ENCODE measurements at regions not wholly inside any gene's neighbourhood (a gene's known extent, or its start where the extent isn't known, plus 50 kb on each side); places are given as distances from the start of the nearest gene placed in this dataset.

DNA sequence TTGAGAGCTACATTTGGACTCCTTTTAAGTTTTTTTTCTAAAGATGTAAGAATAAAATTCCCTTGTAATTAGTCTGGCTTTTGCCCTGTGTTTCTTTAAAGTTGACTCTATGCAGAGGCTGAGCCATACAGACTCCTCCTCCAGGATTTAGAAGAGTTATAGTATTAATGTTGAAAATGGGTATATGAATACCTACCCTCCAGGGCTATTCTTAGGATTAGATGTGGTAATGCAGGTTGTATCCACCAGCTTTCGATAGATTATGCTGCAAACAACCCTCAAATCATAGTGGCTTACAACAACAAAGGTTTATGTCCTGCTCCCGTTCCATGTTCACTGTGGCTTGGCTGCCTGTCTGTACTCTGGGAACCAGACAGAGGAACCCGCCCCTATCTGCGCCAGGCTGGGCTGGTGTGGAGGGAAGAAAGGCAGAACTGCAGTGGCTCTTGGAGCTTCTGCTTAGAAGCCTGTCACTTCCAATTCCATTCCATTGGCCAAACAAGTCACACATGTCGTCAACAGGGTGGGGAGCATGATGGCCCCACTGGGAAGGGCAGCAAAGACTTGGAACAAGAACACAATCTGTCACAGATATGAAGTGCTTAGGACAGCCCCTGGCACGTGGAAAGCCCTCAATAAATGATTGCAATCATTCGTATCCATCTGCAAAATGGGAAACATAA lies 290.8 kb downstream of the FOXO1 start:
- DNase-seq (no peak), ATAC-seq (no peak)
- H3K4me1 Mint-ChIP-seq = peaks cover 25 to 65% (median 55%) of the 10 kb centered on the region in 7 donors
- CTCF ChIA-PET = interaction anchor here (0.9 kb wide), 2 partner anchors 14 to 306 kb away, joined by 3 read pairs; no protein-coding TSS in a partner anchor
- no peaks in the 10 kb centered on the region for H3K27me3 Mint-ChIP-seq
- peaks cover 0 to 15% (median 0%) of the 10 kb centered on the region in 5 donors for H3K36me3 Mint-ChIP-seq
- Histone ChIP-seq H3K4me3 (ENCODE audit: low read length) (no peak overlapping the region), H3K9me3 (ENCODE audit: control insufficient read depth in 2 of 3, low read length in 3 of 3) (no peaks in the 10 kb centered on the region), H3K27ac (ENCODE audit: low read depth, low read length) (no peak overlapping the region), H3K4me1 (ENCODE audit: control insufficient read depth in 2 of 2, insufficient read depth in 2 of 2, low read length in 2 of 2) (peaks cover 8 to 20% of the 10 kb centered on the region in 2 donors), H3K36me3 (ENCODE audit: control insufficient read depth in 2 of 3, insufficient read depth in 3 of 3, low read length in 3 of 3) (no peaks in the 10 kb centered on the region), H3K27me3 (ENCODE audit: control insufficient read depth in 2 of 2, insufficient read depth in 2 of 2, low read length in 2 of 2) (no peaks in the 10 kb centered on the region)
- H3K27ac Mint-ChIP-seq = peak overlapping the region in 1 of 9 donors; percentile 15
- H3K4me3 Mint-ChIP-seq = no peak overlapping the region
- H3K9me3 Mint-ChIP-seq = peaks cover 0 to 10% (median 5%) of the 10 kb centered on the region in 11 donors
- POLR2A ChIA-PET = no interaction called here
- intact Hi-C loops (cut with micrococcal nuclease) = no loop called here

- POLR2A ChIA-PET = interaction anchor here (0.6 kb wide), 1 partner anchor 13 kb away, joined by 4 read pairs; no protein-coding TSS in a partner anchor
- CTCF ChIA-PET = no interaction called here
Observed at GRCh38 chr13:40376296-40376849, 290.1 kb downstream of the FOXO1 start.

DNA sequence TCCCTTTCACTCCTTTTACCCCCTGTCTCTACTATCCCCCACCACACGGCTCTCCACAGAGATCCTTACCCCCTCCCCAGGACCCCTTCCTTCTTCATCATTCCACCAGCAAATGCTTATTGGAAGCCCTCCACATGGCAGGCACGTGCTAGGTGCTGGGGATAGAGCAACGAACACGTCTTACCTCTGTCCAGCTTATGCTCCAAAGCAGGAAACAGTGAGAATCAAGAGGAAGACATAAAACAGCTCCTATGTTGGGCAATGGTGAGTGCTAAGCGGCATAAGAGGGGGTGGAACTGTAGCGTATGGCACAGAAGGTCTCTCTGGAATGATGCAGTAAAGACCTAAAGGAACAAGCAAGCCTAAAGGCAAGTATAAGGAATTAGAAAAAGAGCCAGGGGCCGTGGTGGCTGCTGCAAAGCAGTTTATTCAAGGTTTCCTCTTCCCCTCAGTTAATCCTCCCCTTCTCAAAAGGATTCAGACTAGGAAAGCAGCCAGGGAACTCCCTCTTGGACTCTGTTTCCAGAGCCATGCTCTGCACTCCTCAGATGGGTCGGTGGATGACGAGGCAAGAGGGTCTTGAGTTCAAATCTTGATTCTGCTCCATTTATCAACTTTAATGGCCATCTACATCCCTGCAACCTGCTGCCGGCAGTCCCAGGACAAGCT lies 289.4 kb downstream of the FOXO1 start:
- no peak overlapping the region for H3K27ac ChIP-seq (ENCODE audit: low read depth, low read length)
- intact Hi-C loops (cut with micrococcal nuclease) = no loop called here
- no peaks in the 10 kb centered on the region for H3K36me3 ChIP-seq (ENCODE audit: control insufficient read depth in 2 of 3, insufficient read depth in 3 of 3, low read length in 3 of 3)
- peaks cover 8 to 9% of the 10 kb centered on the region in 2 donors for H3K4me1 ChIP-seq (ENCODE audit: control insufficient read depth in 2 of 2, insufficient read depth in 2 of 2, low read length in 2 of 2)
- no peaks in the 10 kb centered on the region for H3K27me3 ChIP-seq (ENCODE audit: control insufficient read depth in 2 of 2, insufficient read depth in 2 of 2, low read length in 2 of 2)
- no peak overlapping the region for H3K4me3 ChIP-seq (ENCODE audit: low read length)
- no peaks in the 10 kb centered on the region for H3K27me3 Mint-ChIP-seq
- H3K27ac Mint-ChIP-seq = peak overlapping the region in 2 of 9 donors; percentile 25 to 80
- CTCF ChIA-PET = no interaction called here
- H3K9me3 Mint-ChIP-seq = peaks cover 0 to 10% (median 5%) of the 10 kb centered on the region in 11 donors
- peaks cover 0 to 13% (median 0%) of the 10 kb centered on the region in 5 donors for H3K36me3 Mint-ChIP-seq
- no peaks in the 10 kb centered on the region for H3K9me3 ChIP-seq (ENCODE audit: control insufficient read depth in 2 of 3, low read length in 3 of 3)
- no peak overlapping the region for H3K4me3 Mint-ChIP-seq
- peaks cover 25 to 54% (median 41%) of the 10 kb centered on the region in 7 donors for H3K4me1 Mint-ChIP-seq
- ATAC-seq (no peak), DNase-seq (no peak)
- POLR2A ChIA-PET = interaction anchor here (0.6 to 0.8 kb wide), 2 partner anchors 9 to 12 kb away, joined by 3 to 4 read pairs; no protein-coding TSS in a partner anchor

More at GRCh38 chr13:40376296-40376849, 290.1 kb downstream of the FOXO1 start:
- no peaks in the 10 kb centered on the region for H3K27me3 ChIP-seq (ENCODE audit: control insufficient read depth in 2 of 2, insufficient read depth in 2 of 2, low read length in 2 of 2)
- peaks cover 8 to 13% of the 10 kb centered on the region in 2 donors for H3K4me1 ChIP-seq (ENCODE audit: control insufficient read depth in 2 of 2, insufficient read depth in 2 of 2, low read length in 2 of 2)
- no peak overlapping the region for H3K4me3 Mint-ChIP-seq
- H3K4me1 Mint-ChIP-seq = peaks cover 25 to 60% (median 47%) of the 10 kb centered on the region in 7 donors
- DNase-seq = no peak
- no peak overlapping the region for H3K4me3 ChIP-seq (ENCODE audit: low read length)
- H3K27me3 Mint-ChIP-seq = no peaks in the 10 kb centered on the region
- H3K9me3 ChIP-seq (ENCODE audit: control insufficient read depth in 2 of 3, low read length in 3 of 3) = no peaks in the 10 kb centered on the region
- intact Hi-C loops (cut with micrococcal nuclease) = no loop called here
- no peaks in the 10 kb centered on the region for H3K36me3 ChIP-seq (ENCODE audit: control insufficient read depth in 2 of 3, insufficient read depth in 3 of 3, low read length in 3 of 3)
- H3K36me3 Mint-ChIP-seq = peaks cover 0 to 14% (median 0%) of the 10 kb centered on the region in 5 donors
- peaks cover 0 to 10% (median 5%) of the 10 kb centered on the region in 11 donors for H3K9me3 Mint-ChIP-seq
- H3K27ac ChIP-seq (ENCODE audit: low read depth, low read length) = no peak overlapping the region
- ATAC-seq = no peak
- H3K27ac Mint-ChIP-seq = peak overlapping the region in 1 of 9 donors; percentile 15

DNA sequence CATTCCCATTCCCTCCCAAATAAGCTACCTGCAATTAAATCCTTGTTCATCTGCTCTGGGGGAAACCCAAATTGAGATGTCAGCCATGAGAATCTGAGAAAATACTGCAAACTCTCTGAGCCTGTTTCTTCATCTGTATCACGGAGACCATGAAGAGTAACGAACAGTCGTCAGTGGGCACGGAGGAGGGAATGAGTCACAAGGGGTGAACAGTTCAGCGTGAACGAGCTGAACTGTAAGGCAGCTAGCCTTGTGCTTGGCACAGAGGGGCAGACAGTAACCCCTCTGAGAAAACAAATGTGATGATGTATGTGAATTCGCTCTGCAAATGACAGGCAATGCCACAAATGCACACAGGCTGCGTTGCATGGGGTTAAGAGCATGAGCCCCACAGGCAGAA lies 288.7 kb downstream of the FOXO1 start:
- H3K27ac ChIP-seq (ENCODE audit: low read depth, low read length) = no peak overlapping the region
- H3K4me3 ChIP-seq (ENCODE audit: low read length) = no peak overlapping the region
- peaks cover 8 to 9% of the 10 kb centered on the region in 2 donors for H3K4me1 ChIP-seq (ENCODE audit: control insufficient read depth in 2 of 2, insufficient read depth in 2 of 2, low read length in 2 of 2)
- H3K9me3 ChIP-seq (ENCODE audit: control insufficient read depth in 2 of 3, low read length in 3 of 3) = no peaks in the 10 kb centered on the region
- POLR2A ChIA-PET = interaction anchor here (0.8 kb wide), 1 partner anchor 10 kb away, joined by 3 read pairs; no protein-coding TSS in a partner anchor
- H3K27me3 ChIP-seq (ENCODE audit: control insufficient read depth in 2 of 2, insufficient read depth in 2 of 2, low read length in 2 of 2) = no peaks in the 10 kb centered on the region
- H3K27me3 Mint-ChIP-seq = no peaks in the 10 kb centered on the region
- H3K27ac Mint-ChIP-seq = peak overlapping the region in 1 of 9 donors; percentile 7
- no peaks in the 10 kb centered on the region for H3K36me3 ChIP-seq (ENCODE audit: control insufficient read depth in 2 of 3, insufficient read depth in 3 of 3, low read length in 3 of 3)
- no peak for ATAC-seq
- intact Hi-C loops (cut with micrococcal nuclease) = no loop called here
- H3K4me3 Mint-ChIP-seq = no peak overlapping the region
- H3K4me1 Mint-ChIP-seq = peaks cover 25 to 51% (median 40%) of the 10 kb centered on the region in 7 donors
- no peak for DNase-seq
- peaks cover 0 to 13% (median 0%) of the 10 kb centered on the region in 5 donors for H3K36me3 Mint-ChIP-seq
- peaks cover 0 to 10% (median 5%) of the 10 kb centered on the region in 11 donors for H3K9me3 Mint-ChIP-seq
- CTCF ChIA-PET = no interaction called here

DNA sequence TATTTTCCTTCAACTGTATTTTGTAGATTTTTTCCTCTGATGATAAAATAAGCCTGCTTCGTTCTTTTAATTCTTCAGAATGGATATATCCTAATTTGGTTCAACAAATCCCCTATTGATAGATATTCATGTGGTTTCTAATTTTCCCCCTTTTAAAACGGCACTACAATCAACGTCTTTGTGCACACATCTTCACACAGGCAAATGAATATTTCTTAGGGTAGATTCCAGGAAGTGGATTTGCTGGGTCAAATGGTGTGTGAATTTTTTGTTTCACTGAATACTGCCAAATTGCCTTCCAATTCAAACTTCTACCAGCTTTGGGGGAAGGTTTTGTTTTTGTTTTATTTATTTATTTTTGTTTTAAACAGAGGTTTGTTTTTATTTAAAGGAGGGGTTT lies 287.2 kb downstream of the FOXO1 start:
- ATAC-seq = no peak

GRCh38 chr13:40379794-40380578 lies 286.5 kb downstream of the FOXO1 start:
- POLR2A ChIA-PET = interaction anchor here (0.6 to 1.5 kb wide), 2 partner anchors 9 to 12 kb away, joined by 3 to 5 read pairs; no protein-coding TSS in a partner anchor
- peaks cover 0 to 5% (median 0%) of the 10 kb centered on the region in 5 donors for H3K36me3 Mint-ChIP-seq
- ATAC-seq (no peak), DNase-seq (no peak)
- peaks cover 0 to 4% (median 0%) of the 10 kb centered on the region in 11 donors for H3K9me3 Mint-ChIP-seq
- H3K27me3 Mint-ChIP-seq = no peaks in the 10 kb centered on the region
- H3K4me1 Mint-ChIP-seq = peaks cover 11 to 42% (median 35%) of the 10 kb centered on the region in 7 donors
- H3K36me3 ChIP-seq (ENCODE audit: control insufficient read depth in 2 of 3, insufficient read depth in 3 of 3, low read length in 3 of 3) = no peaks in the 10 kb centered on the region
- peaks cover 0 to 8% of the 10 kb centered on the region in 2 donors for H3K4me1 ChIP-seq (ENCODE audit: control insufficient read depth in 2 of 2, insufficient read depth in 2 of 2, low read length in 2 of 2)
- peak overlapping the region in 2 of 9 donors; percentile 11 to 36 for H3K27ac Mint-ChIP-seq
- intact Hi-C loops (cut with micrococcal nuclease) = no loop called here
- H3K27me3 ChIP-seq (ENCODE audit: control insufficient read depth in 2 of 2, insufficient read depth in 2 of 2, low read length in 2 of 2) = no peaks in the 10 kb centered on the region
- no peak overlapping the region for H3K27ac ChIP-seq (ENCODE audit: low read depth, low read length)
- CTCF ChIA-PET = interaction anchor here (1.2 kb wide), 2 partner anchors 17 to 192 kb away, joined by 3 to 5 read pairs; no protein-coding TSS in a partner anchor
- H3K9me3 ChIP-seq (ENCODE audit: control insufficient read depth in 2 of 3, low read length in 3 of 3) = no peaks in the 10 kb centered on the region
- no peak overlapping the region for H3K4me3 ChIP-seq (ENCODE audit: low read length)
- H3K4me3 Mint-ChIP-seq = no peak overlapping the region

More for the DNA sequence above, 287.2 kb downstream of the FOXO1 start:
- Mint-ChIP-seq H3K4me1 (peaks cover 11 to 40% (median 28%) of the 10 kb centered on the region in 7 donors), H3K27ac (peak overlapping the region in 3 of 9 donors; percentile 12 to 65 (median 36)), H3K27me3 (no peaks in the 10 kb centered on the region), H3K9me3 (peaks cover 0 to 4% (median 0%) of the 10 kb centered on the region in 11 donors), H3K36me3 (peaks cover 0 to 3% (median 0%) of the 10 kb centered on the region in 5 donors), H3K4me3 (no peak overlapping the region)
- H3K36me3 ChIP-seq (ENCODE audit: control insufficient read depth in 2 of 3, insufficient read depth in 3 of 3, low read length in 3 of 3) = no peaks in the 10 kb centered on the region
- POLR2A ChIA-PET = interaction anchor here (0.6 to 1.5 kb wide), 3 partner anchors 10 to 163 kb away, joined by 3 to 5 read pairs (median 3); no protein-coding TSS in a partner anchor
- intact Hi-C loops (cut with micrococcal nuclease) = no loop called here
- DNase-seq = no peak
- no peak overlapping the region for H3K4me3 ChIP-seq (ENCODE audit: low read length)
- no peaks in the 10 kb centered on the region for H3K9me3 ChIP-seq (ENCODE audit: control insufficient read depth in 2 of 3, low read length in 3 of 3)
- CTCF ChIA-PET = no interaction called here
- H3K27ac ChIP-seq (ENCODE audit: low read depth, low read length) = no peak overlapping the region
- peaks cover 3 to 9% of the 10 kb centered on the region in 2 donors for H3K4me1 ChIP-seq (ENCODE audit: control insufficient read depth in 2 of 2, insufficient read depth in 2 of 2, low read length in 2 of 2)
- no peaks in the 10 kb centered on the region for H3K27me3 ChIP-seq (ENCODE audit: control insufficient read depth in 2 of 2, insufficient read depth in 2 of 2, low read length in 2 of 2)

All from naive thymus-derived CD4-positive, alpha-beta T cell (primary cell).